ENCODE measurements at regions not wholly inside any gene's neighbourhood (a gene's known extent, or its start where the extent isn't known, plus 50 kb on each side); places are given as distances from the start of the nearest gene placed in this dataset.

GRCh38 chr9:97793067-97793466 is 60.0 kb upstream of the FOXE1 start (continued):
- 0 out of 2 replicates have a peak, but pooled peaks have one; percentile 9 for TF ChIP-seq MTA2 (IDR thresholded peaks at IDR 0.05; ENCODE audit: low read depth)
- no peak for TF ChIP-seq DNMT1 (IDR thresholded peaks at IDR 0.05)
- TF ChIP-seq JUND (IDR thresholded peaks at IDR 0.05; ENCODE audit: borderline replicate concordance, low read depth, low read length) = peak; percentile 80
- TF ChIP-seq JUND (tag; IDR thresholded peaks at IDR 0.05; ENCODE audit: borderline replicate concordance, low read depth, low read length) = peak; percentile 93
- TF ChIP-seq NFATC3 (IDR thresholded peaks at IDR 0.05) = no peak
- no peak for TF ChIP-seq TAF15 (IDR thresholded peaks at IDR 0.05; ENCODE audit: low read depth, low read length)
- no peak for TF ChIP-seq SIN3B (IDR thresholded peaks at IDR 0.05; ENCODE audit: low read depth)
- TF ChIP-seq RNF2 (IDR thresholded peaks at IDR 0.05) = no peak
- TF ChIP-seq FOSL1 (tag; conservative IDR thresholded peaks at IDR 0.05) = peak; percentile 56
- TF ChIP-seq ATF7 (IDR thresholded peaks at IDR 0.05) = peak; percentile 84
- no peak for TF ChIP-seq ZBTB43 (CRISPR knock-in tag; IDR thresholded peaks at IDR 0.05)
- TF ChIP-seq CSDE1 (IDR thresholded peaks at IDR 0.05) = no peak
- no peak for TF ChIP-seq MAX (CRISPR knock-in tag; IDR thresholded peaks at IDR 0.05)
- no peak for TF ChIP-seq GTF2F1 (IDR thresholded peaks at IDR 0.05; ENCODE audit: low read depth, low read length)
- TF ChIP-seq CHAMP1 (IDR thresholded peaks at IDR 0.05) = no peak
- no peak for TF ChIP-seq ZNF217 (CRISPR knock-in tag; IDR thresholded peaks at IDR 0.05)
- peak; percentile 82 for TF ChIP-seq ZEB2 (IDR thresholded peaks at IDR 0.05)
- no peak for TF ChIP-seq MTF1 (CRISPR knock-in tag; IDR thresholded peaks at IDR 0.05; ENCODE audit: borderline replicate concordance)
- no peak for TF ChIP-seq THRAP3 (IDR thresholded peaks at IDR 0.05; ENCODE audit: borderline replicate concordance)
- no peak for TF ChIP-seq PHB2 (IDR thresholded peaks at IDR 0.05; ENCODE audit: low read depth)
- peak; percentile 70 for TF ChIP-seq TEAD4 (IDR thresholded peaks at IDR 0.05; ENCODE audit: low read length)
- no peak for TF ChIP-seq TEAD4 (CRISPR knock-in tag; IDR thresholded peaks at IDR 0.05; ENCODE audit: borderline replicate concordance)
- no peak for TF ChIP-seq E2F4 (CRISPR knock-in tag; IDR thresholded peaks at IDR 0.05; ENCODE audit: low read depth)
- no peak for TF ChIP-seq NCOA6 (IDR thresholded peaks at IDR 0.05)
- no peak for TF ChIP-seq HCFC1 (IDR thresholded peaks at IDR 0.05; ENCODE audit: low read depth, low read length)
- no peak for TF ChIP-seq RCOR1 (IDR thresholded peaks at IDR 0.05; ENCODE audit: borderline replicate concordance in 1 of 2, low read depth in 2 of 2, low read length in 2 of 2)
- TF ChIP-seq CBFA2T3 (IDR thresholded peaks at IDR 0.05) = peak; percentile 67
- TF ChIP-seq SAFB (IDR thresholded peaks at IDR 0.05; ENCODE audit: borderline replicate concordance, low read depth, low read length) = no peak
